ENCODE measurements at regions not wholly inside any gene's neighbourhood (a gene's known extent, or its start where the extent isn't known, plus 50 kb on each side); places are given as distances from the start of the nearest gene placed in this dataset.

- Mint-ChIP-seq H3K27me3 (no peaks in the 10 kb centered on the region), H3K4me1 (no peaks in the 10 kb centered on the region), H3K9me3 (peaks cover 2% of the 10 kb centered on the region), H3K4me3 (no peak overlapping the region), H3K27ac (no peak overlapping the region), H3K36me3 (no peaks in the 10 kb centered on the region)
- DNase-seq: no peak
- CTCF ChIA-PET: no interaction called here
These were observed 640.5 kb downstream of the PLPP3 start for GRCh38 chr1:55938861-55939260.

GRCh38 chr1:55938376-55938850 is 641.0 kb downstream of the PLPP3 start:
- Mint-ChIP-seq H3K9me3 (peaks cover 2% of the 10 kb centered on the region), H3K27me3 (no peaks in the 10 kb centered on the region), H3K27ac (no peak overlapping the region), H3K36me3 (no peaks in the 10 kb centered on the region), H3K4me3 (no peak overlapping the region), H3K4me1 (no peaks in the 10 kb centered on the region)
- DNase-seq: no peak
- CTCF ChIA-PET: no interaction called here

GRCh38 chr1:55937840-55938375 is 641.5 kb downstream of the PLPP3 start:
- Mint-ChIP-seq H3K27ac (no peak overlapping the region), H3K4me3 (no peak overlapping the region), H3K36me3 (no peaks in the 10 kb centered on the region), H3K9me3 (peaks cover 2% of the 10 kb centered on the region), H3K4me1 (no peaks in the 10 kb centered on the region), H3K27me3 (no peaks in the 10 kb centered on the region)
- CTCF ChIA-PET: no interaction called here
- no peak for DNase-seq

DNA sequence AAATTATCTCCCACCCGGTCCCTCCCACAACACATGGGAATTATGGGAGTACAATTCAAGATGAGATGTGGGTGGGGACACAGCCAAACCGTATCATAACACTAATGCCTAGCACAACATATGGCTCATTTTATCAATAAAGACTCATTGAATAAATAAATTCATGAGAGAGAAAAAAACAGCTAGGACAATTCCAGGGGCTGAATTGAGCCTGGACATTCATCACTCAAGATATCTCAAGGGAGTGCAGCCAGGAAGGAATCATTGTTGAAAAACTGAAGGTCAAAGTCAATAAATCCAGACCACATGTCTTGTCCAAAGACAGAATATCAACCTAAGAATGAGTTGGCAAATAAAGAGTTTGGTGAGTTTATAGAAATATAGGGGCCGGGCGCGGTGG is 644.1 kb downstream of the PLPP3 start:
- no peak overlapping the region for H3K27ac Mint-ChIP-seq
- CTCF ChIA-PET: no interaction called here
- peaks cover 2% of the 10 kb centered on the region for H3K9me3 Mint-ChIP-seq
- no peak for DNase-seq
- H3K27me3 Mint-ChIP-seq: no peaks in the 10 kb centered on the region
- no peaks in the 10 kb centered on the region for H3K36me3 Mint-ChIP-seq
- H3K4me1 Mint-ChIP-seq: no peaks in the 10 kb centered on the region
- H3K4me3 Mint-ChIP-seq: no peak overlapping the region

GRCh38 chr1:55932402-55932801 is 647.0 kb downstream of the PLPP3 start:
- Mint-ChIP-seq H3K4me1 (no peaks in the 10 kb centered on the region), H3K27ac (no peak overlapping the region), H3K36me3 (no peaks in the 10 kb centered on the region), H3K4me3 (no peak overlapping the region), H3K27me3 (no peaks in the 10 kb centered on the region), H3K9me3 (peaks cover 2% of the 10 kb centered on the region)
- DNase-seq: no peak
- CTCF ChIA-PET: no interaction called here

- peaks cover 2% of the 10 kb centered on the region for H3K9me3 Mint-ChIP-seq
- no peak overlapping the region for H3K27ac Mint-ChIP-seq
- H3K36me3 Mint-ChIP-seq: no peaks in the 10 kb centered on the region
- H3K27me3 Mint-ChIP-seq: no peaks in the 10 kb centered on the region
- DNase-seq: no peak
- CTCF ChIA-PET: no interaction called here
- H3K4me1 Mint-ChIP-seq: no peaks in the 10 kb centered on the region
- no peak overlapping the region for H3K4me3 Mint-ChIP-seq
These were observed 648.1 kb downstream of the PLPP3 start for GRCh38 chr1:55931081-55931940.

GRCh38 chr1:55929652-55930051 is 649.7 kb downstream of the PLPP3 start:
- Mint-ChIP-seq H3K36me3 (no peaks in the 10 kb centered on the region), H3K4me3 (no peak overlapping the region), H3K9me3 (no peaks in the 10 kb centered on the region), H3K4me1 (no peaks in the 10 kb centered on the region), H3K27ac (no peak overlapping the region), H3K27me3 (no peaks in the 10 kb centered on the region)
- CTCF ChIA-PET: no interaction called here
- no peak for DNase-seq

DNA sequence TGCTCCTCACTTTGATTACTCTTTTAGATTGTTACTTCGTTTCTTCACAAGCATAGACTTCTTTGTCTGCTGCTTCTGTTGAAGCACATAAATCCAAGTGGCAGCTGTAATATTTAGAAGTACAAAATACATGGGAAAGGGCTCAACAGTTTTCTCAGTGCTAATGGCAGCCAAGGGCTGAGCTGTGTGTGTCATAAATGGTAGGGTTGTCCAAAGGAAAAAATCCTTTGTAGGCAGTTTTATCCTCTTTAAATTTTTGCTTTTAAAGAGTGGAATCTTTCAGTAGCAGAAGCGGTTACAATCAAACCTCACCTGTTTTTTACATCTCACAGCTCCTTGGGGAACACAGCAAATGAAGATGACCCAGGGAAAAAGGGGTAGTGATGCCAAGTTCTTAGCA is 650.8 kb downstream of the PLPP3 start:
- no peaks in the 10 kb centered on the region for H3K27me3 Mint-ChIP-seq
- no peak for DNase-seq
- no peaks in the 10 kb centered on the region for H3K36me3 Mint-ChIP-seq
- H3K4me1 Mint-ChIP-seq: no peaks in the 10 kb centered on the region
- no peak overlapping the region for H3K4me3 Mint-ChIP-seq
- H3K9me3 Mint-ChIP-seq: no peaks in the 10 kb centered on the region
- CTCF ChIA-PET: no interaction called here
- no peak overlapping the region for H3K27ac Mint-ChIP-seq

- Mint-ChIP-seq H3K27me3 (no peaks in the 10 kb centered on the region), H3K4me1 (no peaks in the 10 kb centered on the region), H3K36me3 (no peaks in the 10 kb centered on the region), H3K9me3 (no peaks in the 10 kb centered on the region), H3K4me3 (no peak overlapping the region), H3K27ac (no peak overlapping the region)
- no peak for DNase-seq
- CTCF ChIA-PET: no interaction called here
These were observed 651.6 kb downstream of the PLPP3 start for GRCh38 chr1:55927702-55928290.

- CTCF ChIA-PET: no interaction called here
These were observed 652.4 kb downstream of the PLPP3 start for GRCh38 chr1:55926906-55927471.

GRCh38 chr1:55916907-55917306 is 662.5 kb downstream of the PLPP3 start:
- Mint-ChIP-seq H3K27ac (no peak overlapping the region), H3K9me3 (peaks cover 3% of the 10 kb centered on the region), H3K4me1 (no peaks in the 10 kb centered on the region), H3K36me3 (no peaks in the 10 kb centered on the region), H3K27me3 (no peaks in the 10 kb centered on the region), H3K4me3 (no peak overlapping the region)
- no peak for DNase-seq
- CTCF ChIA-PET: no interaction called here

More at GRCh38 chr1:55926906-55927471, 652.4 kb downstream of the PLPP3 start:
- no peaks in the 10 kb centered on the region for H3K4me1 Mint-ChIP-seq
- H3K36me3 Mint-ChIP-seq: no peaks in the 10 kb centered on the region
- H3K9me3 Mint-ChIP-seq: no peaks in the 10 kb centered on the region
- H3K27ac Mint-ChIP-seq: no peak overlapping the region
- no peaks in the 10 kb centered on the region for H3K27me3 Mint-ChIP-seq
- no peak for DNase-seq
- H3K4me3 Mint-ChIP-seq: no peak overlapping the region

- no peak for DNase-seq
- CTCF ChIA-PET: no interaction called here
- Mint-ChIP-seq H3K4me3 (no peak overlapping the region), H3K36me3 (no peaks in the 10 kb centered on the region), H3K27me3 (no peaks in the 10 kb centered on the region), H3K27ac (no peak overlapping the region), H3K9me3 (peaks cover 3% of the 10 kb centered on the region), H3K4me1 (no peaks in the 10 kb centered on the region)
These were observed 662.9 kb downstream of the PLPP3 start for GRCh38 chr1:55916481-55916880.

GRCh38 chr1:55913565-55913964 is 665.8 kb downstream of the PLPP3 start:
- no peak for DNase-seq
- no peaks in the 10 kb centered on the region for H3K36me3 Mint-ChIP-seq
- CTCF ChIA-PET: no interaction called here
- no peak overlapping the region for H3K4me3 Mint-ChIP-seq
- no peaks in the 10 kb centered on the region for H3K27me3 Mint-ChIP-seq
- peaks cover 3% of the 10 kb centered on the region for H3K9me3 Mint-ChIP-seq
- no peak overlapping the region for H3K27ac Mint-ChIP-seq
- no peaks in the 10 kb centered on the region for H3K4me1 Mint-ChIP-seq

GRCh38 chr1:55912438-55912837 is 666.9 kb downstream of the PLPP3 start:
- Mint-ChIP-seq H3K4me1 (no peaks in the 10 kb centered on the region), H3K36me3 (no peaks in the 10 kb centered on the region), H3K27ac (no peak overlapping the region), H3K27me3 (no peaks in the 10 kb centered on the region), H3K9me3 (peaks cover 3% of the 10 kb centered on the region), H3K4me3 (no peak overlapping the region)
- DNase-seq: no peak
- CTCF ChIA-PET: no interaction called here

- H3K27me3 Mint-ChIP-seq: no peaks in the 10 kb centered on the region
- DNase-seq: no peak
- H3K4me1 Mint-ChIP-seq: no peaks in the 10 kb centered on the region
- H3K9me3 Mint-ChIP-seq: no peaks in the 10 kb centered on the region
- no peaks in the 10 kb centered on the region for H3K36me3 Mint-ChIP-seq
- H3K4me3 Mint-ChIP-seq: no peak overlapping the region
- H3K27ac Mint-ChIP-seq: no peak overlapping the region
- CTCF ChIA-PET: no interaction called here
These were observed 674.8 kb downstream of the PLPP3 start for GRCh38 chr1:55904541-55904940.
